Smooth muscle cell (in vitro differentiated cells): ENCODE measurements at regions not wholly inside any gene's neighbourhood (a gene's known extent, or its start where the extent isn't known, plus 50 kb on each side); places are given as distances from the start of the nearest gene placed in this dataset.

ENCODE experiments used
- DNase-seq: peaks from one replicate; lab custom pipeline; 2025; ENCODE audit not compliant: unreplicated experiment; lab: John Stamatoyannopoulos, UW
- H2AFZ ChIP-seq: fragments of 200-600 bp; sonication (generic); 2 replicates; pipeline ENCODE4 v1.6.0; 2016; ENCODE audit warnings: antibody characterized with exemption, low read depth, mild to moderate bottlenecking
- H3F3A ChIP-seq: fragments of 200-600 bp; sonication (generic); 2 replicates; pipeline ENCODE4 v1.6.0; 2017; ENCODE audit warnings: antibody characterized with exemption, low read depth
- H3K27ac ChIP-seq: fragments of 200-600 bp; sonication (generic); 2 replicates; pipeline ENCODE4 v1.5.1; 2016; ENCODE audit warnings: low read depth, mild to moderate bottlenecking
- H3K27me3 ChIP-seq: fragments of 200-600 bp; sonication (generic); 2 replicates; pipeline ENCODE4 v1.6.1; 2016; ENCODE audit warnings: low read depth, mild to moderate bottlenecking
- H3K36me3 ChIP-seq: fragments of 200-600 bp; sonication (generic); 2 replicates; pipeline ENCODE4 v1.5.1; 2016; ENCODE audit warnings: low read depth
- H3K4me1 ChIP-seq: fragments of 200-600 bp; sonication (generic); 2 replicates; pipeline ENCODE4 v1.5.1; 2016; ENCODE audit warnings: low read depth
- H3K4me2 ChIP-seq: fragments of 200-600 bp; sonication (generic); 2 replicates; pipeline ENCODE4 v1.6.0; 2016; ENCODE audit warnings: mild to moderate bottlenecking
- H3K4me3 ChIP-seq: fragments of 200-600 bp; sonication (generic); 2 replicates; pipeline ENCODE4 v1.5.1; 2016; ENCODE audit warnings: mild to moderate bottlenecking
- H3K79me2 ChIP-seq: fragments of 200-600 bp; sonication (generic); 2 replicates; pipeline ENCODE4 v1.6.0; 2016; ENCODE audit warnings: low read depth, mild to moderate bottlenecking
- H3K9ac ChIP-seq: fragments of 200-600 bp; sonication (generic); 2 replicates; pipeline ENCODE4 v1.6.0; 2016; ENCODE audit warnings: low read depth
- H3K9me3 ChIP-seq: fragments of 200-600 bp; sonication (generic); replicated peaks from 2 replicates; pipeline ENCODE4 v1.5.1; 2016; ENCODE audit warnings: low read depth
- H4K20me1 ChIP-seq: fragments of 200-600 bp; sonication (generic); 2 replicates; pipeline ENCODE4 v1.6.0; 2016; ENCODE audit warnings: low read depth
- CTCF ChIP-seq: fragments of 200-600 bp; sonication (generic); IDR thresholded peaks from 2 replicates; pipeline ENCODE4 v1.5.1; 2017; ENCODE audit warnings: borderline replicate concordance, mild to moderate bottlenecking, antibody characterized with exemption; ENCODE audit not compliant: insufficient read depth, poor library complexity, severe bottlenecking
- WGBS: methylation state at CpG from one replicate; pipeline ENCODE4 v1.1.7; 2016; ENCODE audit warnings: low lambda C conversion rate; 5-methylcytosine and 5-hydroxymethylcytosine counted together

DNA sequence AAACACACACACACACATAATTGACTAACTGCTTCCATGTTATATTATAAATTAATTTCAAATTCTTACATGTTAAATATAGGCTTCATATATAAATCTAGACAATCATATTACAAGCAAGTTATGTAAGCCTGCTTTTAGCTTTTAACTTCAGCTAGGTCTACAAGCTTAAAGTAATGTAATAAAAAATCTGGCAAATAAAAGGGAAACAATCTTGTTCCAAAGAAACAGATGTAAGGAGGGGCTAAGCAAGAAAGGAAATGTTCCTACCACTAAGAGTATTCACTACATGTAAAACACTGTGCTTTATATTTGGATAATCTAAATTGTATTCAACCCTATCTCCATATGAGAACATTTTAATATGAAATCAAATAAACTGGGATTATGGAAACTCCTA, 110.4 kb downstream of the SLC6A15 start:
- Histone ChIP-seq H3K4me3 (no peak overlapping the region), H3K9me3 (no peaks in the 10 kb centered on the region), H3K4me2 (no peak overlapping the region), H4K20me1 (no peaks in the 10 kb centered on the region), H2AFZ (no peak overlapping the region), H3K27me3 (no peaks in the 10 kb centered on the region), H3K79me2 (no peaks in the 10 kb centered on the region), H3K36me3 (no peaks in the 10 kb centered on the region), H3K9ac (no peak overlapping the region), H3K4me1 (no peaks in the 10 kb centered on the region), H3F3A (no peaks in the 10 kb centered on the region), H3K27ac (no peak overlapping the region)
- no peak for TF ChIP-seq CTCF
- DNase-seq = no peak

GRCh38 chr12:84793558-84794367, 118.8 kb downstream of the SLC6A15 start:
- H4K20me1 ChIP-seq = no peaks in the 10 kb centered on the region
- 84% methylated on average over 16 of the region's 16 CpGs for WGBS
- TF ChIP-seq CTCF = no peak
- H3K4me2 ChIP-seq = peak overlapping the region; percentile 26
- H3K9me3 ChIP-seq = no peaks in the 10 kb centered on the region
- no peaks in the 10 kb centered on the region for H3K27me3 ChIP-seq
- peaks cover 6% of the 10 kb centered on the region for H3K4me1 ChIP-seq
- H3K4me3 ChIP-seq = no peak overlapping the region
- no peak overlapping the region for H3K9ac ChIP-seq
- no peak for DNase-seq
- H3K27ac ChIP-seq = no peak overlapping the region
- no peaks in the 10 kb centered on the region for H3F3A ChIP-seq
- no peaks in the 10 kb centered on the region for H3K79me2 ChIP-seq
- H3K36me3 ChIP-seq = no peaks in the 10 kb centered on the region
- H2AFZ ChIP-seq = no peak overlapping the region

DNA sequence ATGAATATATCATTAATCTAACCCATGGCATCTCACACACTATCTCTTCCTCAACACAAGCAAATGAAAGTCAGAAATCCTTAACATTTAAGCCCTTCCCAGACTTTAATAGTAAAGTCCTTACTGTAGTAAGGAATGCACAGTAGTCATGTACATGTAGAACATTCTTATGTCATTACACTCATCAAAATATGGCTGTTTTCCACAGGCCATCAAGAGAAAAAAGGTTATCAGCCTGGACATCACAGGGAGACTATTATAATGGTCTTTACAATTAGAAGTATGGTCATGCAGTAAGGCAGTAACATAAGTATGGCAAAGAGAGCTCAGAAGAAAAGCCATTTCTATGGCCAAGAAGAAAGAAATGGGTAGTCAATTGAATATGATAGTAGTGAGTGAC, 121.2 kb downstream of the SLC6A15 start:
- Histone ChIP-seq H3K4me1 (peaks cover 6% of the 10 kb centered on the region), H3K79me2 (no peaks in the 10 kb centered on the region), H3K9me3 (no peaks in the 10 kb centered on the region), H3F3A (no peaks in the 10 kb centered on the region), H2AFZ (no peak overlapping the region), H3K36me3 (no peaks in the 10 kb centered on the region), H3K4me2 (no peak overlapping the region), H3K27me3 (no peaks in the 10 kb centered on the region), H3K4me3 (no peak overlapping the region), H4K20me1 (no peaks in the 10 kb centered on the region), H3K9ac (no peak overlapping the region), H3K27ac (no peak overlapping the region)
- DNase-seq = no peak
- TF ChIP-seq CTCF = no peak

GRCh38 chr12:84789184-84789583, 123.4 kb downstream of the SLC6A15 start:
- Histone ChIP-seq H3K79me2 (no peaks in the 10 kb centered on the region), H3K27ac (no peak overlapping the region)

More at GRCh38 chr12:84789184-84789583, 123.4 kb downstream of the SLC6A15 start:
- TF ChIP-seq CTCF = no peak
- H2AFZ ChIP-seq = no peak overlapping the region
- H3K4me3 ChIP-seq = no peak overlapping the region
- DNase-seq = no peak
- no peaks in the 10 kb centered on the region for H3K27me3 ChIP-seq
- H3K9ac ChIP-seq = no peak overlapping the region
- H3F3A ChIP-seq = no peaks in the 10 kb centered on the region
- H3K36me3 ChIP-seq = no peaks in the 10 kb centered on the region
- no peak overlapping the region for H3K4me2 ChIP-seq
- H3K9me3 ChIP-seq = no peaks in the 10 kb centered on the region
- H4K20me1 ChIP-seq = no peaks in the 10 kb centered on the region
- peaks cover 6% of the 10 kb centered on the region for H3K4me1 ChIP-seq
